ENCODE measurements at regions not wholly inside any gene's neighbourhood (a gene's known extent, or its start where the extent isn't known, plus 50 kb on each side); places are given as distances from the start of the nearest gene placed in this dataset.

GRCh38 chr12:83472350-83472749, 785.6 kb downstream of the TMTC2 start:
- TF ChIP-seq REST (IDR thresholded peaks at IDR 0.05; ENCODE audit: insufficient read depth in 1 of 2, low read depth in 2 of 2, low read length in 2 of 2): no peak
- TF ChIP-seq POLR2AphosphoS5 (IDR thresholded peaks at IDR 0.05; ENCODE audit: low read depth, low read length): no peak

Data from PFSK-1 (cell line).